NCI-H510A (cell line): ENCODE measurements at regions not wholly inside any gene's neighbourhood (a gene's known extent, or its start where the extent isn't known, plus 50 kb on each side); places are given as distances from the start of the nearest gene placed in this dataset.

Experiments
- DNase-seq: peaks from one replicate; lab custom pipeline; 2025; lab: John Stamatoyannopoulos, UW

DNA sequence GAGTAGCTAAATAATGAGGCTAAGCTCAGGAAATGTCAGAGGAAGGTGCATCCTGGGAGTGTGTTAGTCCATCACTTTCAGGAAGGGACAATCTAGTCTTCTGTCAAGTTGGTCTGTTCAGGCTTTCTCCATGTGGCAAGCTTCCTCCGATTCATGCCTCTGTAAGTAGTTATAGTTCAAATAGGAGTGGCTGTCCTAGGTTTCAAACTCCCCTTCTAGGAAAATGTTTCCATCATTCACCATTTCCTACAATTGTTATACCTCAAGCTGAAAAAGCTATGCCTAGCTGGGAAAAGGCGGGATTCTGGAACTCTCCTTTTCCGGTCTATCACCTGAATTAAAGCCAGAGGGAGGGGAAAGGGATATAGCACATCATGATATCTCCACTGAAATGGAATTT is 287.7 kb upstream of the ZSWIM2 start:
- DNase-seq, result no peak

DNA sequence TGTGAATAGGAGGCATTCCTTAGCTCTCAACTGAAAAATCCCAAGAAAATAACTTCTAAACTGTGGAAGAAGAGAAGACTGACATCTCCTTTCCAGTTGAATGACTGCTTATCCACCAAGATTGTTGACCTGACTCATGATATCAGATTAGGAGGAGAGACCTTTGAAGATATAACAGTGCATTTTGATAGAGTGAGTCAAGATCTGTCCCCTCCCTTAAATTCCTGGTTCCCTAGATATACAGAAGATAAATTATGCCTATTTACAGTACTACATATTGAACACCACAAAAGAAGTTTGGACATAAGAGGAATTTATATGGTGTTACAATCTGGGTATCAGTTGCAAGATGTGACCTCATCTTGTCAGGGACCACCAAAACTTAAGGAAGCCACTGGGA is 285.3 kb upstream of the ZSWIM2 start:
- no peak for DNase-seq

DNA sequence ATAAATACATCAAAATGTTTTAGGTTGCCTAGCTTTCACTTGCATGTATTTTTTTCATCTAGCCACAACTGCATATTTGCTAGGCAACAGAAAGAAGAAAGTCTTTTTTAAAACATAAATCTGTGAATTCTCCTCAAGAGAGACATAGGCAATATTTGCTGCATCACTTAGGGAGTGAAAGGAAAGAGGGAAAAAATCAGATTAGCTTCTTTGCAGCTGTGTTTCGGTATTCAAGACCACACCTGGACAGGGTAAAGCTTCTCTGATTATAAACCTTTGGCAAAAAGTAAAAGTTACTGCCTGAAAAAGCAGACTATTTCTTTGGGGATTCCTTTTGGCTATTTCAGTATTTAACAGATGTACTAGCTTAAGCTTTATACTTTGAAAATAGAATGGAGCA is 280.9 kb upstream of the ZSWIM2 start:
- no peak for DNase-seq

DNA sequence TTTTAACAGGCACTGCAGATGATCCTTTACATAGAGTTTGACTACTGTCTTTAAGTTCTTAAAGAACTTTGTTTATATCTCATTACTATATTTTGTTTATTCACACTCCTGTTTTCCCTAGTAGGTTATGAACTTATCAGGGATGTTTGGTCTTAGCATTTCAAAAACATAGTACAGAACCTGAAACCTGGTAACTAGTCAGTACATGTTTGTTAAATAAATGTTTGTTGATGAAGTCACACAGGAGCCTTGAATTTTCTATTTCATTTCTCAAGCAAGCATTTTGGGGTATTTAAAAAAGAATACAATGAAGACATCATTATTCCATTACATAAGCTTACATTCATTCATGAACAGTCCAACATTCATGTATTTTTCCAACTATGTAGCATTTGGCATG is 280.3 kb upstream of the ZSWIM2 start:
- DNase-seq, result no peak

DNA sequence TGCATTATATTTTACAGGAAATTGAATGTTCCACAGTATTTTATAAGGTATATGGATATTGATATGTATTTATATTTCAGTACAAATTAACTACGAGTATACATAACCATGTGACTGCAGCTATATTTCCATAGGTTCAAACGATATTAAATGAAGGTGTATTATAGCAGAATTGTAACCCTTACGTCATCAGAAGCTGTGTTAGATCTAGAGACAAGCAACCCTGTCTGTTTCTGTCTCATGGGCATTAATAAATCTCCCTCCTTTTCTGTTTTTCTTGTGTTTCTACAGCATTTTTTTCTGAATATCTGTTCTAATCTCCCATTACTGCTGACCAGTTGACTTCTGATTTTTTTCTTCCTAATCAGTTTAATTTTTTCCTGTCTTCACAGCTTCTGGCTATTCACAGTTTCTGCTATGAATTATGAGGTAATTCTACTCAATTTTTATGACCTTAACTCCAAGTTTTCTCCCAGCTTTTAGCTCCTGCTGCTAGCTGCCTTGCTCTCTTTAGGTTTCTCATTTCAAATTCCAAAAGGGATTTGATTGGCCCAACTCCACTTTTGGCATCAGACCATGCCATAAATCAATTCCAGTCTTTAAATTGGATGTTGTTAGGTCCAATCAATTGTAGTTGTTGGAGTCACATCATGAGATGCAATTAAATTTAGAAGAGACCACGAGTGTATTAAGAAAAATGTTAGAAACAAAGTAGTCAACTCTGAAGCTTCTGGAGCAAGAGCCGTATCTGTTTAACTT is 277.5 kb upstream of the ZSWIM2 start:
- no peak for DNase-seq

DNA sequence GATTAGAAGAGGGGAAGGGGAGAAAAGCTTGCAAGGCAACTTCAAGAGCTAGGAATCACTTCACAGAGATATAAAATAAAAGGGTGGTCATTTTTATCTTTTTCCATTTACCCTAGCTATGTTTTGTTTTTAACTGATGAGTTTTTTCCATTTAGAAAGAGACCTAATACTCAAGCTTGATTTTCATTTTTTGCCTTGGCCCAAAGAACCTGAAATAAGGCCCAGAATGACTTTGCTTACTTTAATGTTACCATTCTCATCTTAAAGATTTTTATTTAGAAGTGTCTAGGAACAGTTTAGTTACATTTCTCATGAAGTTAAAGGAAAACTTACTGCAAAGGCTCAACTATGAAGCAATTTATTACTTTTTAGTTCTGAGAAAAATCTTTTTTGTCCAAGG is 276.3 kb upstream of the ZSWIM2 start:
- no peak for DNase-seq

DNA sequence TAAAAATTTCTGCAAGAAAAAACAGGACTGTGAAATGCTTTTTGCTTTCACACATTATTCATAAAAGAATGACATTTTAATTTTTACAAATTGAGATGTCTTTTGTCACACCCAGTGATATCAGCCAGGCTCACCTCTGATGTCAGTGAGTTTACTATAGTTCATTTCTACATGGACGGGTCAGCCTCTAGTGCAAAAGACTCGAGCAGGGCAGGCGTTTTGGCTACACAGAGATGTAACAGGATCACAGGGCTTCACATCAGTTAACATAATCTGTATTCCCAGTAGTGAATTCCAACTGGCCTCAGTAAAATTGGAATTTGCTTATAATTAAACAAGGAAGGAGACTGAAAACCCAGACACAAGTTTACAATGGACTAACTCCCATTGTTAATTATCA is 275.6 kb upstream of the ZSWIM2 start:
- DNase-seq, result no peak

DNA sequence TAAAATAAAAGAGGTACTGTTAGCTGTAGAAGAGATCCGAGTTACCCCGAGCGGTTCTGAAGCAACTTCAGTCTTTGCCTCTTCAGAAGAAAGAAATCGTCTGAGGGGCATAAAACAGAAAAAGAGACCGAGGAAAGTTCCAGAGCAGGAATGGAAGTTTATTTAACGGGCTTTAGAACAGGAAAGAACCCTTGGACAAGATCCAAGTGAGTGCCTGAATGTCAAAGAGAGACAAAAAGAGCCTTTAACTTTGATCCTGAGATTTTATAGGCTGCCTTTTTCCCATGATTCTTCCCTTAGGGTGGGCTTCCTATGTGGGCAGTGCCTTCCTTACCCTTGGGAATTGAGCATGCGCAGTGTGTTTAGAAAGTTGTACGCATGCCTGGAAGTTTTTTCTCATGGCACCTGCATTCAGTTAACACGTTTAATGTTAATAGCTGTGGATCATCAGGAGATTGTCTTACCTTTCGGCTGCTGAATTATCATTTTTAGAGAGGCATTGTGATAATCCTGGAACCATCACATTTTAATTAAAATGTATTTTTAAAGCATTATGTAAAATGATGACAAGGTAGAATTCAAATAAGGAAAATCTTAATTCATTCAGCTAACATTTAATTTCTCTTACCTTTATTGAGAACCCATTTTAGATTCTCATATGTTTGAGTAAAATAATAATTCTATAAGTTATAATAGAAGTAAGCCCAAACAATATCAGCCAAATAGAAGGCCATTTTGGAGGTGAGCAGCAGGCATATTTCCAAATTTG is 269.5 kb upstream of the ZSWIM2 start:
- no peak for DNase-seq

DNA sequence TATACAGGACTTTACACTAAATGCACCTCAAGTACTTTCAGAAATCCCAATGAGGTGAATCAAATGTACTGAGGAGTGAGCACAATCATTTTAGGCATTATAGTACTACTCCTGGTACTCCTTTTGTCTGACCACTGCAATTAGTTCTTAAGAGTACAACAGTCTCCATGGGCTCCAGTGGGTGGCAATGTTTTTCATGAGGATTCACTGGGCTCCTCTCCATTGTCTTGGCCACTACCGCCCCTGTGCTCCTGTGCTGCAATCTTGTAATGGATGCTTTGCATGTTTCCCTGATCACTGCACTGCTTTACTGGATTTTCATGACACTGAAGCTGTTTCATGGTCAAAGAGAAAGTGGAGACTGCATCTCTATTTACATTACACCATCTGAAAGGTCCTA is 268.5 kb upstream of the ZSWIM2 start:
- no peak for DNase-seq

DNA sequence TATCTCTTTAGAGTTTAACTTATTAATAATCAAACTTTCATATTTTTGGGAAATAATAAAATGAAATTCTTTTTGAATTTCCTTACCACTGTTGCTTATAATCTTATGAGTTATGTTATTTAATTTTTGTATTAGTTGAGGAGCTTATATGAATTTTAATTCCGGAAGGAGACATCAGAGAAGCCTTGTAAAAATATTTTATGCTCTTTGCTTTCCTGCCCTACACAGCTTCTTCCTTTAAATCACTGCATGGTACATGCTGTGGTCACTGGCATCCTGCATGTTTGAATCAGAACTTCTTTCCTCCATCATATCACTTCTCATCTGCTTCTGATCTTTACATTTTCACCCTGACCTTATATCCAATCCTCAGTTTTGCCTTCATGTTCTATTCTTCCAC is 266.7 kb upstream of the ZSWIM2 start:
- no peak for DNase-seq

DNA sequence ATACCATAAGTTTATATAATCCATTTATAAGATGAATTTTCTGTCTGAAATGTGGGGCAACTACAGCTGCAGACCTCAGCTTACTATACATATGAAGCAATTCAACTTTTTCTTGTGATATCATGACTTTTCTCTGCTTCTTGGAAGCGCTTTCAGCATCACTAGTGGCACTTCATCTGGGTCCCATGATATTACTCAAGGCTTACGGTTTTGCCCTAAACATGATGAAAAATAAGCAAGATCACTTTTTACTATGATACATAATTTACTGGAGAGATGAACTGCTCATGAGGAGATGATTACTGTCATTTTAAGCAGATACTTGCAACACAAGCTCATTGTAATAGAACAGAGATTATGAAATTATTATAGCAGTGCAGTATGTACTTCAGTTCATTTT is 258.0 kb upstream of the ZSWIM2 start:
- no peak for DNase-seq

DNA sequence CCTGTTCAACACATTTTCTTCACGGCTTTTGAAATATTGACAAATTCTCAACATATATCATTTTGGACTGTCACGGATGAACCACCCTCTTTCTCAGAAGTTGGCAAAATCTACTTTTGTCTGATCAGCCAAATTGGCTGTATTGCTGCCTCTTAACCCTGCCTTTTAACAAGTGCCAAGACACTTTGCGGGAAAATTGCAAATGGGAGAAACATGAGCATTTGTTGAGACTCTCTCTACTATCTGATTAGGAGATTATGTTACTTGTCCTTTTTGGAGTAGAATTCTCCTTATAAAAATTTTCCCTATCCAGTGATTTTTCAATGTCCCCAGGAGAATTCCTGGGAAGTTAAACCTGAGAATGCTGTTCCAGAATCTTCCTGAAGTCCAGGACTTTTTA is 256.2 kb upstream of the ZSWIM2 start:
- no peak for DNase-seq

DNA sequence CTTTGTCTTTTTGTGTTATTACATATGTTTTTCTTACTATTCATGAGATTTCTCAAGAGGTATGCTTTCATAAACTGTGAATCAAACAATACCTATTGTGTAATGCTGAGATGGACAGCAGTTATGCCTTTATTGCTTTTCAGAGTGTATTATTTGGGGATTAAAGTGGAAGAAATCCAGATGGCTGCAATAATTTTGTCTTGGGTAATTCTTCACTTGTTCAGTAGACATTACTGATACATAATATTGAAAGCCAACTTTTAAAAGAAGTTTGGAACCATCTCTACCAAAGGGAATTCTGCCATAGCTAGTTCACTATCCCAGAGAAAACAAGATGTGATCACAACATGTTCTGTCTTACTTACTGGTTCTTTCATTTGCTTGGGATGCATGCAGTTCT is 253.4 kb upstream of the ZSWIM2 start:
- no peak for DNase-seq

DNA sequence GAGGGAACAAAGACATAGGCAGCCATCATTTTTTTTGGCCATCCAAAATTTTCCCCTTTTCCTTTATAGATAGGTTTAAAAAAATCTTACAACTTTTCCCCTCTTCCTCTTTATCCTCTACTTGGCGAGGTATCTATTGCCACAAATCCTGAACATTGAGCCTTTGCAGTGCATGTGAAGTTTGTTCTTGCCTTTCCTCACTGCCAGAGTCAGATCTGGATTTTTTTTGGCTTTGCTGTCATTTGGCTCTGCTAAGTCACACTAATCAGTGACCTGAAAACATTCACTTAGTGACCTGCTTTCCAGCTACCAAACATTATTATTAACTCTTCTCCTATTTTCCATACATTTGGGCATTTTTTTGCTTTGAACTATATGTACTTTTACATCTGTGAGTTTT is 249.2 kb upstream of the ZSWIM2 start:
- no peak for DNase-seq

DNA sequence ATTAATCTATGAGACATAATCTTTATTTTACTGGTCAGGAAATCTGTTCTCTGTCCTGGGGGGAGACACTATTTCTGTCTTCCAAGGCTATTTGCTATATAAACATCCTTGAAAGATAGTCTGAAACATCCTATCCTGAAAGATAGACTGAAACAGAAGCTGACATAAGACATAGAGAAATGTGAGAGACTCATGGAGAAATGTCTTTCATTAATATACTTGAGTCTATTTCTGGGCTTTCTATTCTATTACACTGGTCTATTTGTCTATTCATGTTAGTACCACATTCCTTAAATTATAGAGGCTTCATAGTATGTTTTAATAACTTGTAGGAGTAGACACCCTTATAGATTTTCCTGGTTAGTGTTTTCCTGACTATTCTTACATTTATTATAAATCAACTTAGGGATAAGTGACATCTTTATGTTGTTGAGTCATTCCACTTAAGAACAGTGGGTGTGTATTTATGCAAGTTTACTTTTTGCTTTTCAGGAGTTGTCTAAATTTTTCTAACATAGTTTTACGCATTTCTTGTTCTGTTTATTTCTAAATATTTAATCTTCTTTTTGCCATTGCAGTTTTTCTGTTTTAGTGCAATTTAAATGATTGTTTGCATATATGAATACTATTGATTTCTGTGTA is 244.9 kb upstream of the ZSWIM2 start:
- DNase-seq, result no peak

DNA sequence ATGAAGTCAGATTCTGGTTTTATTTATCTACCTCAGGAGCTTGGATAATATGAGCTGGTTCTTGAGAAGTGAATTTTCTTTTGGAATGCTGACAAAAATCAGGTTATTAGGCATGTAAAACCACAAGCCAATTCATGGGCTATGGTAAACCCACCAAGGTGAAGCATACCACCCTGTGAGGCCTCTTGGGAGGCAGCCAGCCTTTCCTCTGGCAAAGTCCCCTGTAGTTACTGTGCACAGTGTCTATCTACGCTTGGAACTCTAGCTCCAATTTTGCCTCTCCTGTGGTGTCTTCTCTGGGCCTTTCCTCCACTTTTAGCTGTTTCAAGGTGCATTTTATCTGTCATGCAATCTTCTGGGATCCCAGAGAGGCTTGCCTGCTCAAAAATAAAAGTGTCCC is 242.7 kb upstream of the ZSWIM2 start:
- DNase-seq, result no peak

DNA sequence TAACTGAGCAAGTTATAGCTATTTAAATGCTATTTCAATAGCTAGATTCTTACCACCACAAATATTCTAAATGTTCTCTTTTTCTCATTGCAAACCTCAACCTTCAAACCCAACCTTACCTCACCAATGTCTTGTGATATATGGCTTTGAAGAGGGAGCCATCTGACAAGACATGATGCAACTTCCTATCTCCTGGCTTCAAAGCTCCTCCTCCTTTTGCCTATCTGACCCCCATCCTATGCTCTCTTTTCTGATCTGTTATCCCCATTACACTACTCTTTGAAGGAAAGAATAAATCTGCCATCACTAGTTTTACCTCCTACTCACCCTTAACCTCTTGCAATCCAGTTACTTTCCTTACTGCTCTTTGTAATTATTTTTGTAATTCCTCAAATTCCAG is 235.6 kb upstream of the ZSWIM2 start:
- no peak for DNase-seq

DNA sequence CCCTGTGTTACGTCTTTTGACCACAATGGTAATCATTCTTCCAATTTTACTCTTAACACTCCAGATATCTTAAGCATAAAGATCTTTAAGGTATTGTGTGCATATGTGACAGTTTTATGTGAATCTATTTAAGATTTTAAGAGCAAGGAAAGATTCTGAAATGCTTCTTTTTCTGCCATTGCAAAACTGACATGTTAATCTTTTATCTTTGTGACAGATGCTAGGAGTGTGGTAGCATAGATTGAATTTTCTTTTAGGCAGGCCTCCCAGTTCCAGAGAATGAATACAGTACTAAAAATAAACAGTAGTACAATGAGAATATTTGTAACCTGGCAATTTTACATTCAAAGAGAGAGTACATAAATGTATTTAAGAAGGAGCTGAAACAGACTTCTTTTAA is 232.5 kb upstream of the ZSWIM2 start:
- DNase-seq, result no peak

DNA sequence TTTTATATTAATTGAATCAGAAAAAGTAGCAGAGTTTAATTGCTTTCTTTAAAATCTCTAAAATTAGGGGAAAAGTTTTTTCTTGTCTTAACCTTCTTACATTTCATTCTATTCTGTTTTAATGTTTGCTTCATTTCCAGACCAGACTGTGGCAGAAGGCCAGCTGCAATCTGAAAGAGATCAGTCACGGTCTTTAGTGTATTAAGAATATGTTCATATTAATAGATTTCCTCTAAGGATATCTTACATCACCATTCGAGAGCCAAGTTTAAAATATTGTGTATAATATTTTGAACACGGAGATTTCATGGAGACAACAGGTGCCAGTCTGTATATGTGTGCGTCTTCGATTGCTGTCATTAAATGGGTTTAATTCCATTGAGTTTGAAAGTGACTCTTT is 230.9 kb upstream of the ZSWIM2 start:
- DNase-seq, result no peak

DNA sequence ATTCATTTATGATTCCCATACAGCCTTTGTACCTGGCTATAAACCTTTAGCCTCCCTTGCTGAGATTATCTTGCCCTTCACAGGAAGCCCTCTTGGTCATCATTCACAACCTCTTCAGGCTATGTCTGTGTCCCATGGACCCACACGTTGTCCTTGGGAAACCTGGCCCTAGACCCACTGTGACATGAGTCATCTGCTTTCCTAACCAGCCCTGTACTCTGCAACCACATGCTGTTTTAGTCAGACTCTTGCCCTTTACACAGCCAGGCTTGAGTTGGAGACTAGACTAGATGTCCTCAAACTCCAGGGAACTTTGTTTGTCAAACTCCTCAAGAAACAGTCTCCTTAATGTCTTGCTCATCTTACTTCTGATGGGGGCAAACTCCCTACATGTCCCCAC is 229.3 kb upstream of the ZSWIM2 start:
- no peak for DNase-seq

DNA sequence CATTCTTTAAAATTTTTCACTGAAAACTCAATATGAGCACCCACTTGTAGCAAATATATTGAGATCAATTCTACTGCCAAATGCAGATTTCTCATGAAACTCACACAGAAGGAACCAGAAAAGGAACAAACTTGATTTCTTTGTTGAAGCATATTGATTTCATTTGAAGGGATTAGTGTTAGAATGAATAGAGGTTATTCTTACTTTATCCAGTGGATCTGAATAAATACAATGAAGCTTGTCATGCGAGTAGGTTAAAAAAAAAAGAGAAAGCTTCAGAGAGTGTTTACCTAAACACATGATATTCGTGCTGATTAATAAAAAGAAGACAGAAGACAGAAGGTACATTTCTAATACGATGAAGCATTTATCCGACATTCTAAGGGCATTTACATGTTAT is 226.7 kb upstream of the ZSWIM2 start:
- DNase-seq, result no peak

DNA sequence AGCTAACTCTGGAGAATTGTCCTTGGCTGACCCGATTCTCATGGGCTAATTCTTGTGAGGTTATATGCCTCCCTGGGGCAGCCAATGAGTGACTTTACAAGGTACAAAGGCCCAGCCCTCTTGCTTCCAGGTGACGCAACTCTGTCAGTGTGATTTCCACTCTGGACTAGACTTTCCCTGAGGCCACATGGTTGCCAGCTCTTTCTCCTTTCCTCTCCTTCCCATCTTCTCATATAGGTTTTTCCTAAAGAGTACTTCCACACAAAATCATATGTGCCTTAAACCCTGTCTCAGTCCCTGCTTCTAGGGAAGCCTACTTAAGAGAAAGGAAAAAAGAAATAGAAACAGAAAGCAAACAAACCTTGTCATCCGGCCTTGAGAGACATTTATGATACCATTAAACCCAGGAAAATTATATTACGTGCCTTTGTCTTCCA is 226.2 kb upstream of the ZSWIM2 start:
- no peak for DNase-seq

DNA sequence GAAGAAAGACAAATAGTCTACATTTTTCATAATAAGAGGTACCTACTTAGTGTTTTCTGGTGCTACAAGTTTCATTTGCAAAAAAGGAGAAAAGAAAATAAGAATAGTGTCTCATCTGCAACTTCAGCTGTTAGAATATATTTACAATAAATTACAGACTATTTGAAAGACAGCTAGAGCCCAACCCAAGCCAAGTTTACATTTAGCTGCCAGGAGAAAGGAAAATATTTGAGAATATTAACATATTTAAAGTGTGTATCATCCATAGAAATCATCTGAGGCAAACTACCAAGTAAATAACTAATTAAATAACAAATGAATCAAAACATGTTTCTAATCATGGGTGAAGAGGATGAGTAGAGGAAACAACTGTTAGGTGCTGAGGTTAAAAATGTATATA is 209.2 kb upstream of the ZSWIM2 start:
- DNase-seq, result no peak
